Parathyroid adenoma (tissue), 2 donors: ENCODE measurements at regions not wholly inside any gene's neighbourhood (a gene's known extent, or its start where the extent isn't known, plus 50 kb on each side); places are given as distances from the start of the nearest gene placed in this dataset.

Experiments used
- H2AFZ ChIP-seq: fragments of 300-600 bp; sonication (generic); one replicate; pipeline ENCODE4 v1.7.0; 2017; ENCODE audit warnings: antibody characterized with exemption, mild to moderate bottlenecking
- H3K27ac ChIP-seq: fragments of 300-600 bp; sonication (generic); one replicate; pipeline ENCODE4 v1.7.0; 2017
- H3K27me3 ChIP-seq: fragments of 300-600 bp; sonication (generic); one replicate; pipeline ENCODE4 v1.7.0; 2017; ENCODE audit warnings: low read length; ENCODE audit not compliant: control insufficient read depth, insufficient read depth
- H3K36me3 ChIP-seq: fragments of 300-600 bp; sonication (generic); one replicate; pipeline ENCODE4 v1.7.0; 2017; ENCODE audit warnings: low read length; ENCODE audit not compliant: control insufficient read depth, insufficient read depth
- H3K4me1 ChIP-seq: fragments of 300-600 bp; sonication (generic); one replicate; pipeline ENCODE4 v1.7.0; 2017; ENCODE audit warnings: control low read depth
- H3K4me2 ChIP-seq: fragments of 300-600 bp; sonication (generic); one replicate; pipeline ENCODE4 v1.7.0; 2017; ENCODE audit warnings: low read length
- H3K4me3 ChIP-seq: fragments of 300-600 bp; sonication (generic); one replicate; pipeline ENCODE4 v1.7.0; 2017; ENCODE audit warnings: low read depth, low read length
- H3K79me2 ChIP-seq: fragments of 300-600 bp; sonication (generic); one replicate; pipeline ENCODE4 v1.7.0; 2017; ENCODE audit warnings: control low read depth
- H3K9ac ChIP-seq: fragments of 300-600 bp; sonication (generic); one replicate; pipeline ENCODE4 v1.7.0; 2017; ENCODE audit warnings: mild to moderate bottlenecking
- H3K9me3 ChIP-seq: fragments of 300-600 bp; sonication (generic); one replicate; pipeline ENCODE4 v1.7.0; 2017; ENCODE audit warnings: low read length; ENCODE audit not compliant: control insufficient read depth
- TF ChIP-seq, protein P1 (sequence below): fragments of 300-600 bp; sonication (generic); IDR thresholded peaks from one replicate; pipeline ENCODE4 v1.7.0; 2017; ENCODE audit warnings: antibody characterized with exemption, mild to moderate bottlenecking
- donor health status: primary hyperparathyroidism.

DNA sequence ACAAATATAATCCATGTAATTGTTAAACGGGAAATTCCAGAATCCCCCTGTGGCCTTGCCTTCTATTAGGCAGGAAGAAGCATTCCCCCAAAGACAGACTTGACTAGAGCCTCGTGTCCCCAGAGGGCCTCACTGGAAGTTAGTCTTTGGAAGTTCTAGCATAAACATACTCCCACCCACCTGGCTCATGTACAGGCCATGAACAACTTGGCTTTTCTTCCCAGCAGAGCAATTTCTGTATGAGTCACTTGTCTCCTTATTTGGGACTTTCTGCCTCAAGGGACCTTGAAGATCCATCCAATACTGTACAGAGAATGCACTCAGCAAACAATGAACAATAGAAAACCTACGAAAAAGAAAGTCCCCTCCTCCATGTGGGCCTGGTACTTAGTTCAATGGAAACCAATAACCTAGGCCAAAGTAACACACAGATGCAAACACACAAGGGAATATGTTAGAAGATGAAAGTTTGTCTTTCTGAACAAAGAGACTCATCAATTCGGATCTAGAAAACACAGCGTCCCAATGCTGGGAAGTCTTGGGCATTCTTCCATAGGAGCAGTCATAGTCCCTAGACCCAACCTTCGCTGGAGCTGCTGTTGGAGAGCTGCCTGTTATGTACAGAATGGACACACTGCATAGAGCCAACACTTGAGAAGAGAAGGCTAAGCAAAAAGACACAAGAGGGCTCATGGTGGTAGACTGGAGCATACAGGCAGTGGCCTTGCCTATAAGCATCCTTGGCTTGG, 303.5 kb downstream of the HRH4 start:
- Histone ChIP-seq H3K27me3 (no peaks in the 10 kb centered on the region), H3K27ac (no peak overlapping the region), H3K36me3 (no peaks in the 10 kb centered on the region), H3K9me3 (no peaks in the 10 kb centered on the region), H3K79me2 (no peaks in the 10 kb centered on the region), H3K4me3 (no peak overlapping the region), H3K4me1 (no peaks in the 10 kb centered on the region), H3K4me2 (no peak overlapping the region), H2AFZ (no peak overlapping the region), H3K9ac (no peak overlapping the region)
- TF ChIP-seq, protein P1, sequence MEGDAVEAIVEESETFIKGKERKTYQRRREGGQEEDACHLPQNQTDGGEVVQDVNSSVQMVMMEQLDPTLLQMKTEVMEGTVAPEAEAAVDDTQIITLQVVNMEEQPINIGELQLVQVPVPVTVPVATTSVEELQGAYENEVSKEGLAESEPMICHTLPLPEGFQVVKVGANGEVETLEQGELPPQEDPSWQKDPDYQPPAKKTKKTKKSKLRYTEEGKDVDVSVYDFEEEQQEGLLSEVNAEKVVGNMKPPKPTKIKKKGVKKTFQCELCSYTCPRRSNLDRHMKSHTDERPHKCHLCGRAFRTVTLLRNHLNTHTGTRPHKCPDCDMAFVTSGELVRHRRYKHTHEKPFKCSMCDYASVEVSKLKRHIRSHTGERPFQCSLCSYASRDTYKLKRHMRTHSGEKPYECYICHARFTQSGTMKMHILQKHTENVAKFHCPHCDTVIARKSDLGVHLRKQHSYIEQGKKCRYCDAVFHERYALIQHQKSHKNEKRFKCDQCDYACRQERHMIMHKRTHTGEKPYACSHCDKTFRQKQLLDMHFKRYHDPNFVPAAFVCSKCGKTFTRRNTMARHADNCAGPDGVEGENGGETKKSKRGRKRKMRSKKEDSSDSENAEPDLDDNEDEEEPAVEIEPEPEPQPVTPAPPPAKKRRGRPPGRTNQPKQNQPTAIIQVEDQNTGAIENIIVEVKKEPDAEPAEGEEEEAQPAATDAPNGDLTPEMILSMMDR, result no peak

DNA sequence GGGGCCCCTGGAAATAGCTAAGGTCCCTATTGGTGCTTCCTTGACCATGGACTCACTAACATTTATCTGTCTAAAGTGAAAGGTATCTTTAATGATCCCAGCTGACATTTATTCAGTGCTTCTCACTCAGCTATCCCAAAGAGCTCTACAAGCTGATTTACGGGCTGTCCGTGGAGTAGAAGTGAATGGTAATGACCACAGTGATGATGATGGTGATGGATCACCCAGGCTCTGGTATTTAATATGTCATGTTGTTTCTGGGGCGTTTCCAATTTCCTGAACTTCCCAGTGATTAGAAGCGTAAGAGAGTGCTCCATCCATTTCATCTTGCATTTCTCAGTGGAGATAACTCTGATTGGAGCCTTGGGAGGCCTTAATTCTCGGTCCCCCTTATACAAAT, 304.3 kb downstream of the HRH4 start:
- H3K27ac ChIP-seq, result no peak overlapping the region
- H3K36me3 ChIP-seq, result no peaks in the 10 kb centered on the region
- H3K4me3 ChIP-seq, result no peak overlapping the region
- no peaks in the 10 kb centered on the region for H3K27me3 ChIP-seq
- H3K9me3 ChIP-seq, result no peaks in the 10 kb centered on the region
- no peak overlapping the region for H3K4me2 ChIP-seq
- TF ChIP-seq, protein P1, result no peak
- no peak overlapping the region for H2AFZ ChIP-seq
- H3K4me1 ChIP-seq, result no peaks in the 10 kb centered on the region
- no peak overlapping the region for H3K9ac ChIP-seq
- no peaks in the 10 kb centered on the region for H3K79me2 ChIP-seq

DNA sequence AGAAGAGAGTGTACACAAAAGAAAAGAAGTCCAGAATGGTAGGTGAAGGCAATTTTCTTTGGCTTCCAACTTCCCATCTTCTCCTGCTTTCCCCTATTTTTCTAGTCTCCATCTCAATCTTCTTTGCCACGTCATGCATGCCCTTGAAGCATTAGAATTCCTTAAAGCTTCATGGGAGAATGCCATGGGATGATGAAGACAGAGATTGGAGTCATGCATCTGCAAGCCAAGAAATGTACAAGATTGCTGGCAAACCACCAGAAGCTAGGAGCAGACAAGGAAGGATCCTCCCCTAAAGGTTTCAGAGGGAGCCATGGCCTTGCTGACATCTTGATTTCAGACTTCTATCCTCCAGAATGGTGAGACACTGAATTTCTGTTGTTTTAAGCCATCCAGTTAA, 305.9 kb downstream of the HRH4 start:
- Histone ChIP-seq H3K9ac (no peak overlapping the region), H3K9me3 (no peaks in the 10 kb centered on the region), H3K79me2 (no peaks in the 10 kb centered on the region), H3K4me3 (no peak overlapping the region), H3K4me1 (no peaks in the 10 kb centered on the region), H3K36me3 (no peaks in the 10 kb centered on the region), H3K27ac (no peak overlapping the region), H2AFZ (no peak overlapping the region), H3K27me3 (no peaks in the 10 kb centered on the region), H3K4me2 (no peak overlapping the region)
- TF ChIP-seq, protein P1, result no peak

DNA sequence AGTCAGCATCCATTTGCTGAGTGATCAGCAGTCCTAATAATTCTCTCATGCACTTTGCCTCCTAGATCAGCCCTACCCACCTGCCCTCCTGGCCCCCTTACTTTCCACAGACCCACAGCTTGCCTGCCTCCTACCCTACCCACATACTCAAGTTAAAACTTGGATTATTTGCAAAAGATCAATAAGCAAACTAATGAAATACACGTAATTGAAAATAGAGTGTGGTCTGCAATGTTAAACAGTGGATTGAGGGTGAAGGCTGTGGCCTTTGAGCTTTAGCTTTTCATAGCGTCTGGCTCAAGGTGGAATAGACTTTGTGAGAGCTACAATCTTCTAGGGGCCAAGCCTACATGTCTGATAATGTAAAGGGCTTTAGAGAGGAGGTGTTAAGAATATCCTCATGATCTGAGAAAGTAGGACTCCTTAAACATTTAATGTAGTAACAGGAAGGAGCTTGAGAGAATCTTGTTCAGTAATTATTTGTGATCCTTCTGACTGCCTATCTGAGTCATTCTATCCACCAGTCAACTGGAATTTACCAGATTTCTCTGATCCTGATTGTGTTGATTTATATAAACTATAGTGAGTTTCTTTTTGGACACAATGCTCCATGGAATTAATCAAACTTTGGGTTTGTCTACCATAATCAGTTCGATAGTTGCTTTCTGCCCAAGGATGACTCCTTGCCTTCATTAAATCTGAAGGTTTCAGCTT, 310.0 kb downstream of the HRH4 start:
- no peak overlapping the region for H3K4me3 ChIP-seq
- H3K4me2 ChIP-seq, result no peak overlapping the region
- H3K27me3 ChIP-seq, result no peaks in the 10 kb centered on the region
- H3K79me2 ChIP-seq, result no peaks in the 10 kb centered on the region
- no peak overlapping the region for H3K27ac ChIP-seq
- H2AFZ ChIP-seq, result no peak overlapping the region
- H3K4me1 ChIP-seq, result no peaks in the 10 kb centered on the region
- no peak overlapping the region for H3K9ac ChIP-seq
- TF ChIP-seq, protein P1, result no peak
- H3K36me3 ChIP-seq, result no peaks in the 10 kb centered on the region
- no peaks in the 10 kb centered on the region for H3K9me3 ChIP-seq
